ENCODE measurements at regions not wholly inside any gene's neighbourhood (a gene's known extent, or its start where the extent isn't known, plus 50 kb on each side); places are given as distances from the start of the nearest gene placed in this dataset.
"Not testable (repeated sequence)": the region's sequence is repeated elsewhere in the genome, so short reads cannot be mapped to it uniquely, and the experiment has no call there.

DNA sequence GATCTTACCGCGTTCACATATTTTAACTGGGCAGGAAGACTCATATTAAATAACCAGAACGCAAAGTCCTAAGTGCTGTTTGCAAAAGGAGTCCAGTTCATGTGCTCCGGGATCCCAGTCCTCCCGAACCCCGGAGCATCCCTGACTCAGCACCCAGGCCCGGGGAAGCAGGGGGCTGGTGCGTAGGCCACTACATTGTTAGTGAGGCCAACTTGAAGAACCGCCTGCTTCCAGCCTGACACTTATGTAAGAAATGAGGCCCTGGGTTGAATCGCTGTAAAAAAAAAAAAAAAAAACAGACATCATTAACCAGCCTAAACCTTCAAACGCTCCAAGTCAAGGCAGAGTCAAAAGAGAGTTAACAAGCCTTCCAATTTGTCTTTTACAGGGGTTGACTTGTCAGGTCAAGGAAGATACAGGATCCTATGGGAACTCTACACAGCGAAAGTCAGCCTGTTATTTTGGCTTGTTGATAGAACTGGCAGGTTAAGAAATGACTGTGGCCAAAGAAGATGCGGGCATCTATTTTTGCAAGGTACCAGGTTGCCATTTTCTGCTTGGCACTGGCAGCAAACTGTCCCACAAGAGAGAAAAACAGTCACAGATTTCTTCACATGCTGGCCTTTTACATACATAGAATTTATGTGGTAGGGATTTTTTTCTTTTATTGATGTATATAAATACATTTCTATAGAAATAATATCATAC lies 93.3 kb downstream of the ACTL7B start:
- DNase-seq: no peak

DNA sequence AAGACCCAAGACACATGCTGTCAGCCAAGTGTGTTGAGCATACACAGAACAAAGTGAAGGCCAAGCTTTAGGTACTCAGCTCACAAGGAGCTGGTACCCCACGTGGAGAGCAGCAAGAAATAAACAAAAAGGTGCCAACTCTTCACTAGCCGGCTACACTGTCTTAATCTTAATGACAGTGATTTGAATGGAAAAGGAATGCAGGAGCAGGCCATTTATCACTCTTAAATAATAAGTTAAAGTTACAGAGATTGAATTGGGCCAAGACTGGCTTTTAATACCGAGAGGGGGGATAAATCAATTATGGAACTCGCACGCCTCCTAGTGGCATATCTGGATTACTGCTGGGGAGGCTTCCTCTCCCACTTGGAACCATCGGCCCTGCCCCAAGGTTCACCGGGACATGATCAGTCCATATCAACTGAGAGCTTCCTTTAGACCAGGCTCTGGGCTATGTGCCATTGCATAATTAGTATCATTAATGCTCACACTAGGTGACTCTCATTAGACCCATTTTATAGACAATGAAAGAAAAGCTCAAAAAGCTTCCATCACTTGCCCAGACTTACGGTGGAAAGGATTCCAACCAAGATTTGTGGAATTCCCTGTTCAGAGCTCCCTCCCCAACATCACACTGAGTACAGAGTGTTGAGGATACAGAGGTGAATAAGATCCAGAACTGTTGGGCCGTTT lies 94.0 kb downstream of the ACTL7B start:
- DNase-seq: peak; percentile 34

DNA sequence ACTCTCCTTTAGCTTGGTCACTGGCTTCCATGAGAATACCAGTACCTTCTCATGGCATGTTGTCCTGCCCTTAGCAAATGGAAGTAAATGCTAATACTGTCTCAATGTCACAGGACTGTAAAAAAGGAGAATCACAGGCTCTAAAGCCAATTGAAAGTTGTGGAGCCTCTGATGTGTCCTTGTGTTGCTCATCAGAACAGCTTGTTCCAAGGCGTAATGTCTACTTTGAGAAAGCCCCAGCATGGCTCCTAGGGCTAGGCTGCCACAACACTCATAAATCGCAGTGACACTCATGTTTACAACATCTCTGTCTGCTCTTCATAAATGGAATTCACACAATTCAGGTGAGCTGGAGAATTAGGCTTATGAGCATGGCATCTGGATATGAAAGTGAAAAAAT lies 94.9 kb downstream of the ACTL7B start:
- DNase-seq: no peak

DNA sequence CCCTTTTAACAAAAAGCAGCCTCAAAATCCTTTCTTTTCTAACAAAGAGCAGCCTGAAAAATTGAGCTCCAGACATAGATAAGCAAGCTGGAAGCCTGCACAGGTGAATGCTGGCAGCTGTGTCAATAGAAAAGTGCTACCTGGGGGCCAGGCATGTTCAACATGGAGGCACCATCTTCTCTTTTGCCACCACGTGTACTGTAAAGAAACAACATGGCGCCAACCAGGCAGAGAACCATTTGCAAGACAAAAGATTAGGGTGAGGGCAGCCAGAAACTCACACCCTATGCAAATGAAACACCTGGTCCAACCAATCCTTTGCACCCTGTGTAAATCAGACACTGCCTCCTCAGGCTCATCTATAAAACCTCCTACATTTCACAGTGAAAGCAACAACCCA lies 96.0 kb downstream of the ACTL7B start:
- DNase-seq: no peak

DNA sequence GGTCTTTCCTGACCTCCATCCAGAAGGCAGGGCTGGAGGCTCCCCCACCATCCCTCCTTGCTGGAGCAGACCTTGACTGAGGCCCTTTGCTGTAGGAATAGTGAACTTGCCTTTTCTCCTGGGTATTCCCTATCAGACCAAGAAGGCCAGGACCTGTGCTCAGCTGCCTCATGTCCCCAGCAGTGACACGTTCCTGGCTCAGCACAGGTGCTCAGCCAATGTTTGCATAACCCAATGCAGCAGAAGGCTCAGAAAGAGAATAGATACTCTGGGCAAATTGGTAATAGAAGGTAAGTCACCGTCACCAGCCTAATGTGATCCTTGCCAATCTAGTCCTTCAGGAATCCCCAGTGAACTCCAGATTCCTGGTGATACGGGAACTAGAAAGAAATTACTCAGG lies 96.4 kb downstream of the ACTL7B start:
- DNase-seq: no peak

DNA sequence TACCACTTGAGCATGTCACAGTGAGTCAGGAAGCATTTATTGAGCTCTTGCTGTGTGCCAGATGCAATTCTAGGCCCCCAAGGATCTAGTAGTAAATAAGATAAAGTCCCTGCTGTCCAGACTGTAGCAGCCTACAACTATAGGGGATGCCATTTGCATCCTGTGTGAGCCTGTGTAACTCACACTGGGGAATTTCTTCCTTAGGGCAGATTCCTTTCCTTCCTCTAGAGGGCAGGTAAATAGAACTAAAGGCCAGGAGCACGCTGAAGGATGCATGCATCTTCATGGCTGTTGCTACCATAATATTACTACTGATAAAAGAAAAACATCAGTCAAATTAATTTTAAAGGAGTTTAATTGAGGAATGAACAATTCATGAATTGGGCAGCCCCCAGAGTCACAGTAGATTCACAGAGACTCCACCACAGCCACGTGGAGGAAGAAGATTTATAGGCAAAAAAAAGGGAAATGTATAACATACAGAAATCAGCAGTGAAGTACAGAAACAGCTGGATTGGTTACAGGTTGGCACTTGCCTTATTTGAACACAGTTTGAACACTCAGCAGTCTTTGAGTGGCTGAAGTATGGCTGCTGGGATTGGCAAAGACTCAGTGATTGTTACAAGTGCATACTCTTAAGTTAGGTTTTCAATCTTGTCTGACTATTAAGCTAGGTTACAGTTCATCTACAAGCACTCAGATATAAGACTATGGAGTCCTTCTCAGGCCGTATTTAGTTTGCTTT lies 98.9 kb downstream of the ACTL7B start:
- no peak for DNase-seq

DNA sequence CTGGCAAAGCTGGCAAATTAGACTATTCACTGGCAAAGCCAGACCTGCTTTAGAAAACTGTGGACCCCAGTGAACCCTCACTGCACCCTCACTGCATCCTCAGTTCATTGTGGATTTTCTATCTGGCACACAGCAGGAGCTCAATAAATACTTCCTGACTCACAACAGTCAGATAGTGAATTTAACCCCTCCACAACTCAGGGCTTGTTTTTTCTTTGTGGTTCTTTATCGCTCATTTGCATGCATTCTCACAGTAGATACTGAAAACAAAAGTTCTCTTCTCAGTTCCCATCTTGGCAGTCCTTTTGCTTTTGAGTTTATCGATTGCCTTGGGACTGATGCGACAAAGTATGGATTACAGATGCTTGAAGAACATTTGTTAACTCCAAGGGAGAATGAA lies 99.8 kb downstream of the ACTL7B start:
- DNase-seq: no peak

DNA sequence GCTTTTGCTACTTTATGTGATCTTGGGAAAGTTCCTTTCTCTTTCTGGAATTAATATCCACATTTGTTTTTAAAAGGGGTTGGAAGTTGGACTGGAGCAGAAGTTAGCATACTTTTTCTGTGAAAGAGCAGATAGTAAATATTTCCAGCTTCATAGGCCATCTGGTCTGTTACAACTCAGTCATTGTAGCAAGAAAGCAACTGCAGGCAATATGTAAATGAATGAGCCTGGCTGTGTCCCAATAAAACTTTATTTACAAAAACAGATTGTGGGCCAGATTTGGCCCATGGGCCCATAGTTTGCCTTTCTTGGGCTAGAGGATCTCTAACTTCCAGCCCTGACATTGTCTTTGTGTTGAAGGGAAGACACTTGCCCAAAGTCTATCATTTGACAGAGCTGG lies 104.4 kb downstream of the ACTL7B start:
- DNase-seq: no peak

DNA sequence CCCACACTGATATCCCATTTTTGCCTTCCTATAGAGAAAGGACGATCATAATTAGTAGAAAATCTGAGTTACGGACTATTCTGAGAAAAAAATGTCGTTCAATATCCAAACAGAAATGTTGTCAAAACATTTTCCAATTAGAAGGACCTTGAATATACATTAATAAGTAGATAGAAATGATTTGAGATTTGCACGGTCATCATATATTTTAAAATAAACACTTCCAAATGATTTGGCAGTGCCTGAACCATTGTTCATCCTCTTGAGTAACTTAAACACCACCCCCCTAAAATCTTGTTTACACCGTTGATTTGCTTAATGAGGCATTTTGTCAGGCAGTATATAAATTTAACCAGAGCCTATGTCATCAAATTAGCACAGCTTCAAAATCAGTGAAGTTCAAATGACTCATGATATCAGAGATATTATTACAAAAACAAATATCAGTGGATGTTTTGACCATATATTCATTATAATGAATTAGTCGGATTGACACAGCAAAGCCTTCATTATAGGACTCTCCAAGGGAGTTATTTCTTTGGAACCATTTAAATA lies 105.0 kb downstream of the ACTL7B start:
- no peak for DNase-seq

DNA sequence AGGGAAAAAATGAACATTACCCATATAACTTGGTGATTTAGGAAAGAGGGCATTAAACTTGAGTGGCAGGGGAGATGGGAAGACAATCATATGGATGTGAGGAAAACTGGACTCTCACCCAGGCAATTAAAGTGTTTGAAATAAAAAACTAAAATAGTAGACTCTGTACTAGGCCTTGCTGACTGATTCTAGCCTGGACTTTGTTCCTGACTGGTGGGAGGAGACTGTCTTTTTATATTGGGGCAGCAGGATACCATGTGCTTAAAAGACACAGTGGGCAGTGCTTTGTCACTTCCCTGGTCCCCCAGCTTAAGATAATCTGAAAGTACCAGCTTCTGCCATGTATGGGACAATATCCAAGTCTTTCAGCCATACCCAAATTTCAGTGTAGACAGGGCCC lies 107.0 kb downstream of the ACTL7B start:
- DNase-seq: no peak

DNA sequence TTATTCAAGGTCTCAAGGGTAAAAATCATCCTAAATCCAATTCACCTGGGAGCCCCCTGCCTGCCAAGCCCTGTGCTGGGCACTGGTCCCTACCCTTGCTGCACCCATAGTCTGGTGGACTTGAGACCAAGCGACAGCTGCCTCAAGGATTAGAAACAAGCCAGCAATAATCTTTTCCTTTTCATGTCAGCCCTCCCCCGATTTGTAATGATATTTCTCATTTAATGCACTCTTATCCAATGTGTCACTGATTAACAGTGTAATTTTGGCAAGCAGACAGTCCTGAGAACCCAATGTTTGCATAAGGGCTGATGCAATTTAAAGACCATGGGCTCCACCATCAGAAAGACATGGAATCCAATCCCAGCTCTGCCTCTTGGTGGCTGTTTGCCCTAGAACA lies 108.9 kb downstream of the ACTL7B start:
- no peak for DNase-seq

DNA sequence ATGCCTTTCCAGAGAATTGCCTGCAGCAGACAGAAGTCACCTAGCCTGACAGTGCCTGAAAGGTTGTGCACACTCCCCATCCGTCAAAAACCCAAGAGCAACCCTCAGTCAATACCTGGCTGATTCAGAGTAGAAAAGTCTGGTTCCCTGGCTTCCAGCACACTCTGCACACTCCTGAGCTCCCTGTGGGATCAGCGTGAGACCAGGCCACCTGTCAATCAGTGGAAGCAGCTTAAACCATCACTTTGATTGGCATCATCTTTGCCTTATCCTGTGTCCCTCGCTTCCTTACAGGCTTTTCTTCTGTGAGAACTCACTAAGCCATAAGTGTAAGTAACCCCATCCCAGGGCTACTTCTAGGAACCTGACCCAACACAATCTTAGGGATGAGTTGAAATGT lies 109.8 kb downstream of the ACTL7B start:
- DNase-seq: no peak

DNA sequence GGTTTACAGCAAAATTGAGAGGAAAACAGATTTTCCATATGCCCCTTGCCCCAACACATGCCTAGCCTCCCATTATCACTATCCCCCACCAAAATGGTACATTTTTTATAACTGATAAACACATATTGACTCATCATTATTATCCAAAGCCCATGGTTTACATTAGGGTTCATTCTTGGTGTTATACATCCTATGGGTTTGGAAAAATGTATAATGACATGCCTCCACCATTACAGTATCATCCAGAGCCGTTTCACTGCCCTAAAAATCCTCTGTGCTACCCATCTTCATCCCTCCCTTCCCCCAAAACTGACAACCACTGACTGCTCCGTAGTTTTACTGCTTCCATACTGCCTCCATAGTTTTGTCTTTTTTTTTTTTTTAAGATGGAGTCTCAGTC lies 111.1 kb downstream of the ACTL7B start:
- DNase-seq: no peak

DNA sequence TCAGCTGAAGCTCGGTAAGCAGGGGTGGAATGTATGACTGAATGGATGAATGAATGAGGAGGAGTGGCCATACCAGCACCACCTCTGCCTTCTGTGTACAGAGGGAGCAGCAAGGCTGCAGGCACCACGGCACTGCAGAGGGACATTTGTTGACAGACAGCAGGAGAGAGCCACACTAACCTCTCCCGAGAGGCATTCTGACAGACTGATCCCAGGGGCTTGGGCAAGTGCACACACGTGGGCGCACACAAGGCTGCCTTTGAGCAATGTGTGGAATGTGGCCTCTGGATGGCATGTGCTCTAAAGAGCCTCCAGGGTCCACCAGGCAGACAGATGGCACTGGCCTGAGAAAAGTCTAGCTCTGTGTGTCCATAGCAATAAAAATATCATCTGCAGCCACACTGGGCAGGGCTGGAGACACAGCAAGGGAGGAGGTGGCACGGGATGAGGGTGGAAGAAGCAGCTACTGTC lies 111.8 kb downstream of the ACTL7B start:
- DNase-seq: no peak

DNA sequence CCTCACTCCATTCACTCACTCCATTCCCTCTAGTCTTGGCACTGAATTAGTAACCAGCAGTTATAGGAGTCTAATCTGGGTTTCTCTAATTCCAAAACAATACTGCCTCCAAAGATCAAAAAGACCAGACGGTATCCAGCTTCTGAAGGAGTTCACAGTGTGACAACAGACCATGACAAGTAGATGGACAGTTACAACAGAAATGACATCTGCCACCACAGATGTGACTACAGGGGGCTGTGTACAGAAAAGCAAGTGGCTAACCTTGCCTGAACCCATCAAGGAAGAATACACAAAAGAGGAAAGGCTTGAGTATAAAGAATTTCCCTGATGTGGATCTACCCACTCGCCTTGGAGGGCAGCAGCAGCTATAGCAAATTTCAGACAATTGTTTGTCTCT lies 112.4 kb downstream of the ACTL7B start:
- DNase-seq: no peak

DNA sequence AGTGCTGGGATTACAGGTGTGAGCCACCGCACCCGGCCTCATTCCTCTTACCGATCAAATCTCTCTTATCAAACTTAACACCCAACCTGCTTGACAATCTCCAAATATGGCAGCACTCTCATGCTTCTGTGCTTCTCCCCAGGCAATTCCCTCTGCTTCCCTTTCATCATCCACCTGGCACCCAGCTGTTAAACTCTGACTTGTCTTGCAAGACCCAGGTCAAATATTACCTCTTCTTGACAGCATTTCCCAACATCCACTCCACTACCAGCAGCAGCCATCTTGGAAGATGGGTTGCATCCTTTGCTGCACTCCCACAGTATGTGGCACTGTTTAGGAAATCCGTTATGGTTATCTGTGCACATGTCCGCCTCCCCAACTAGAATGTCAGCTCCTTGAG lies 113.6 kb downstream of the ACTL7B start:
- DNase-seq: no peak

DNA sequence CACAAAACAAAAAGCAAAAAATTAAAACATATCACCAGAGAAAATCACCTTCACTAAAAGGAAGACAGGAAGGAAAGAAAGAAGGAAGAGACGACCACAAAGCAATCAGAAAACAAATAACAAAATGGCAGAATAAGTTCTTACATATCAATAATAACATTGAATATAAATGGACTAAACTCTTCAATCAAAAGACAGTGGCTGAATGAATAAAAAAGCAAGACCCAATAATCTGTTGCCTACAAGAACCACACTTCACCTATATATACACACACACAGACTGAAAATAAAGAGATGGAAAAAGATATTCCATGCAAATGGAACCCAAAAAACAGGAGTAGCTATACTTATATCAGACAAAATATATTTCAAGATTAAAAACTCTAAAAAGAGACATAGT lies 124.5 kb downstream of the ACTL7B start:
- not testable (repeated sequence) for DNase-seq

DNA sequence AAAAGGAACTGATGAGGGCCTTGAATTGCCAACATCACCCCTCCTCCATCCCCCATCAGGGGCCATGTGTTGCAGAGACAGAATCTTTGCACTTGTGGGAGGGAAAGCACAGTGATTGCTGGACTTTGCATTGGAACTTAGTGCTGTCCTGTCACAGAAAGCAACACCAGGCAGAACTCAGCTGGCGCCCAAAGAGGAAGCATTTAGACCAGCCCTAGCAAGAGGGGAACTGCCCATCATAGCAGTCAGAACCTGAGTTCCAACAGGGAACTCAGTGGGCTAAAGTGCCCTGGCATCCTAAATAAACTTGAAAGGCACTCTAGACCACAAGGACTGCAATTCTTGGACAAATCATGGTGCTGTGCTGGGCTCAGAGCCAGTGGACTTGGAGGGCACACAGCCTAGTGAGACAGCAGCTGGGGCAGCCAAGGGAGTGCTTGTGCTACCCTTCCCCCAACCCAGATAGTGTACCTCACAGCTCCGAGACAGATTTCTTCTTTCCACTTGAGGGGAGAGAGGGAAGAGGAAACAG lies 128.1 kb downstream of the ACTL7B start:
- no peak for DNase-seq

DNA sequence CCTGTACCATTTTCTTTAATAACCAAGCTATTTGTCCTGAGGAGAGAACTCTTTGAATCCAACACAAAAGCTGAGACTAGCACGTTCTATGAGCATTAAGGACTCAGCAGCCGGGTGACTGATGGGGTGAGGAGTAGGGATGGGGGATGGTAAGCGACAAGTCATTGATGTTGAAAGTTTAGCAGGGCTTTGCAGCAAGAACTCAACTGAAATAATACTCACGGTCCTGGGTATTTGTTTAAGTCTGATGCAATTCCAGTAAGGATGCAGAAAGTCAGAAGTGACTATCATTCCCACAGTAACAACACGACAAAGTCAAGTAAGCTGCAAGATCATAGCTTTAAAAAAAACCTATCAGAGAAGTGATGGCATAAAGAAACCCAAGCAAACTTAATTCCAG lies 131.1 kb downstream of the ACTL7B start:
- DNase-seq: no peak

DNA sequence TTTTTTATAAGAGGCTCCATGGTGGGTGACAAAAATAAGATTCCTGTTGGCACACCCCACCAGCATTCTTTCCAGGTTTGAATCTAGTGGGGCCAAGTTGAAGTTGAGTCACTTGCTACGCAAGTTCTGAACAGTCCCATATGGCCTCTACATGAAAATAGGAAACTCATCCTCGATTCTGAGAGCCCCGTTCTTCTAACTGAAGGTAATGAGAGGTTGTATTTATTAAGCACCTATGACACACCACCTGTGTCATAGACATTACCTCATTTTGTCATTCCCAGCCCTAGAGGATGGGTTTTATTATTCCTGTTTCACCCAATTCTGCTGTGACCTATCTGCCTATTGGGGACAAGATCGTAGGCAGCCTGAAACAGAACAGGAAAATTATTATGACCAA lies 131.7 kb downstream of the ACTL7B start:
- DNase-seq: no peak

DNA sequence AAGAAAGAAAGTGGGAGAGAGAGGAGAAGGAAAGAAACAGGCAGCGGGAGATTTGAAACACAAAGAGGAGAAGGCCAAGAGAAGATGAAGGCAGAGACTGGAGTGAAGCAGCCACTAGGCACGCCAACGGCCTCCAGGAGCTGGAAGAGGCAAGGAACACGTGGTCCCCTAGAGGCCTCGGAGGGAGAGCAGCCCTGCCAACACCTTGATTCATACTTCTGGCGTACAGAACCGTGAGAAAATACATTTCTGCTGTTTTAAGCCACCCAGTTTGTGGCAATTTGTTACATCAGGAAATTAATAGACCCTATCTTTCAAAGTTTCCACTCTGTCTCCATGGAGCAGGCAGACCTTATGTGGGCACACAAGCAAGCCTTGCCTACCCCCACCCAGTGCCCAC lies 133.4 kb downstream of the ACTL7B start:
- no peak for DNase-seq

DNA sequence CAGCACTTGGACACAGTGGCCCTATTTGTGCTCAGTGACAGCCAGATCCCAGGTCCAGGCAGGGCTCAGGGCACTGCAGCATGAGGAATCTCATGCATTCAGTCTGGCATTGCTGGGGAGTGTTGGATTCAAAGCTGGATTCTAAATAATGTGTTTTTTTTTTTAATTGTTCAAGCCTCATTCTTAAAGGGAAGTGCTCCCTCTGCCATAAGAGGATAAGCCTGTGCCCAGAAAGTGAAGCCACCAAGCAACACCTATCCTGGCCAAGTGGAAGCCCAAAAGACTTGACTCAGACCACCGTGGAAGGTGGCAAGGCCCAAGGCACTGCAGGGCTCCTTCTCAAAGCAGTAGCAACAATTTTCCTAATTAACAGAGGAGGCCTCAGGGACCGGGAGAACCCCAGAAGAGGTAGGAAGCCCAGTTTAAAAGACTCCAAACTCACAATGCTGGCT lies 135.6 kb downstream of the ACTL7B start:
- no peak for DNase-seq

DNA sequence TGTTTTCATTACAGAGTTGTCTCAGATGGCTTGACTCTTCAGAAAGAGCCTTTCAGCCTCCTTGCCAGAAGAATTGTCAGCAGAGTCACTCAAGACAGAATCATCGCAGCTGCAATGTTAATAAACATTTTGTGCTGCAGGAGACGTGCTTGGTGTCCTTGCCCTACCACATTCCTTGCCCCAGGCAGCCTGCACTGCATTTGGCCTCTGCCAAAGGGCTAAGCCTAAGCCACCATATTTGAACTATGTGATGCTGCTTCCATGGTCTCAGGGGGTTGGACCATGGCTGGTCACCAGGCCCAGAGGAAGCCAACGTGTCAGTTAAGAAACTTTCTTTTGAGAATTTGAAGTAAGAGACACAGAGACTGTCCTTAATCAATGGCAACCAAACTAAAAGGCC lies 145.4 kb downstream of the ACTL7B start:
- DNase-seq: no peak

Data from activated CD4-positive, alpha-beta T cell treated with anti-CD3 and anti-CD28 coated beads, Interleukin-2, amount 50 U/mL, for 16 hours (primary cell).